BJ (cell line): ENCODE measurements at regions not wholly inside any gene's neighbourhood (a gene's known extent, or its start where the extent isn't known, plus 50 kb on each side); places are given as distances from the start of the nearest gene placed in this dataset.
"Not testable (repeated sequence)": the region's sequence is repeated elsewhere in the genome, so short reads cannot be mapped to it uniquely, and the experiment has no call there.

Experiments
- CTCF ChIA-PET: fragments of 350-600 bp; formaldehyde crosslinking; extraction: SDS; loops from one replicate; lab custom pipeline; 2021; ENCODE audit warnings: antibody characterized with exemption, inconsistent platforms; lab: Yijun Ruan, JAX
- POLR2A ChIA-PET: fragments of 300-600 bp; sonication (Branson Sonifier 250); formaldehyde crosslinking; extraction: SDS; loops from one replicate; lab custom pipeline; 2021; ENCODE audit warnings: antibody characterized with exemption; lab: Charles Lee
- DNase-seq: peaks from one replicate; pipeline ENCODE4 v3.0.0-alpha.2; 2011; ENCODE audit warnings: low read depth
- H3K27me3 ChIP-seq: 2 replicates; pipeline ENCODE4 v1.6.0; 2011; ENCODE audit warnings: low read length; ENCODE audit not compliant: control insufficient read depth, insufficient read depth
- H3K36me3 ChIP-seq: 2 replicates; pipeline ENCODE4 v1.5.1; 2011; ENCODE audit warnings: low read length; ENCODE audit not compliant: control insufficient read depth, insufficient read depth
- H3K4me3 ChIP-seq: 2 replicates; pipeline ENCODE4 v1.5.1; 2011; ENCODE audit warnings: low read depth, mild to moderate bottlenecking, control low read depth, low read length
- CTCF ChIP-seq: IDR thresholded peaks from 2 replicates; pipeline ENCODE4 v1.5.1; 2011; ENCODE audit warnings: low read depth, mild to moderate bottlenecking, control low read depth, inconsistent platforms, low read length, moderate library complexity; ENCODE audit not compliant: insufficient read depth

DNA sequence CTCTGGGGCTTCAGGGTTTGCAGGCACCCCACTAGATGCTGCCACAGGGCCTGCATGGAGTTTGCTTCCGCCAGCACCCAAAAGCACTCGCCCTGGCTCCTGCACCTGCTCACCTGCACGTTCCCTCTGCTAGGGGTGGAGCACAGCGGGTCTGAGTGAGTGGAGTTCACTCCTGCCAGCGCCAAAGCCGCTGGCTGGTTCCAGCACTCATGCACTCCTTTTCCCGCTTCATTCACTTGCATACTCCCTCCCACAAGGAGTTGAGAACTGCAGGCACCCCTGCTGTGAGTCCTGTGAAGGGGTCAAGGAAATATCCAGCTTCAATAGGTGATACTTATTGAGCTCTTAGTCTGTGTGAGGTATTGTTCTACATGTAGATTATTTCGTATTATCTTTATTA lies 537.5 kb downstream of the NR2F2 start:
- no peak for DNase-seq
- CTCF ChIA-PET: no interaction called here
- no peaks in the 10 kb centered on the region for H3K36me3 ChIP-seq
- H3K4me3 ChIP-seq: no peak overlapping the region
- POLR2A ChIA-PET: no interaction called here
- no peak for TF ChIP-seq CTCF
- H3K27me3 ChIP-seq: no peaks in the 10 kb centered on the region

DNA sequence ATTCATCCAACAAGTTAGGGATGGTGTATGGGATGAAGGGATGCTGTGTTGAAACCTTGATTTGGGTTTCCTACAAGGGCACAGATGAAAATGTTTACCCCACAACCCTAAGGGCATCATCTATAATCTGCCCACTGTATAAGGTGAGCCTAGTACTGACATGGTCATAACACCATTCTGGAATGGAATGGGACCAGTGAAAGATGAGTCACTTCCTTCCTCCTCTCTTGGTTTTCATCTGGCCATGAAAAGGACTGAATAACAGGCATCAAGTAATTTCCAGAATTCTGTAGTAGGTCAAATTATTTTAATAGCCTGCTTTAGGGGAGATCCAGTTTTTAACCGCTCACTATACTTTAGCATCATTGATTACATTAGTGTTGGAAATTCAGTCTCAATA lies 538.6 kb downstream of the NR2F2 start:
- Histone ChIP-seq H3K36me3 (no peaks in the 10 kb centered on the region), H3K4me3 (no peak overlapping the region), H3K27me3 (no peaks in the 10 kb centered on the region)
- no peak for DNase-seq
- ChIA-PET CTCF (no interaction called here), POLR2A (no interaction called here)
- TF ChIP-seq CTCF: no peak

DNA sequence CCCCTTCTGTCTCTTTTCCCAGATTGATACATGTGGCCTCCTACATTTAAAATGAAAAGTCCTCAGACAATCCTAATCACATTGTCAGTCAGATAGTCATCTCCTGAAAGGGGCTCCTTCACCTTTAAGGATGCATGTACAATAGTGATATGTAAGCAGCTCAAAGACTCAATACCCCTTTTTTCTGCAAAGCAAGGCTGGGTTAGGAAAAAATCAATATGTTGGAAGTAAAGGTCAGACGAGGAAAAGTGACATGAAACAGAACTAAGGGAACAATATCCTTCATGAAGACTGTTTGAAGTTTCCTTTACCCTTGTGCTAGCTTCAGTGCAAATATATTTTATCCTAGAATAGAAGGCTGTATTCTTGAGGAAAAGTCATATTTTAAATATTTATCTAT lies 539.3 kb downstream of the NR2F2 start:
- no peak overlapping the region for H3K4me3 ChIP-seq
- no peaks in the 10 kb centered on the region for H3K27me3 ChIP-seq
- no peak for TF ChIP-seq CTCF
- H3K36me3 ChIP-seq: no peaks in the 10 kb centered on the region
- no peak for DNase-seq
- POLR2A ChIA-PET: no interaction called here
- CTCF ChIA-PET: no interaction called here

DNA sequence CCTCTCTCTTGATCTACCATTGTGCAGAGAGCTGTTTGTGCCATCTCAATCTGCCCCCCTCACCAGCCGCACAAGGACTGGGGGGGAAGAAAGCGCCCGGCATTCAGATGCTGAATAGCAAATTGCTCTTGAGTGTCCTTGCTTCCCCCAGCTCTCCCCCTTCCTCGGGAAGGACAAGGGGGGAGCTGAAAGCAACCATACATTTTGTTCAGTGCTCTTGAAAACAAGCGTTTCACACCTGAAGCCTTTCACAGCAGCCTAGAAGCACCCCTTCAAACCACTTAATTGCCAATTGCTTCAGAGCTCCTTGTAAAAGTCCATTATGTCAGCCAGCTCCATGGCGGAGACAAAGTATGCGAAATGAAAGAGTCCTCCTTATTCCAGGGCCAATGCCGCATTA lies 540.1 kb downstream of the NR2F2 start:
- no peak overlapping the region for H3K4me3 ChIP-seq
- no peak for DNase-seq
- H3K36me3 ChIP-seq: no peaks in the 10 kb centered on the region
- no peak for TF ChIP-seq CTCF
- H3K27me3 ChIP-seq: no peaks in the 10 kb centered on the region
- ChIA-PET CTCF (no interaction called here), POLR2A (no interaction called here)

GRCh38 chr15:96877442-96877841 lies 546.9 kb downstream of the NR2F2 start:
- H3K4me3 ChIP-seq, DNase-seq, H3K36me3 ChIP-seq, H3K27me3 ChIP-seq, CTCF ChIA-PET, POLR2A ChIA-PET: not testable (repeated sequence)

DNA sequence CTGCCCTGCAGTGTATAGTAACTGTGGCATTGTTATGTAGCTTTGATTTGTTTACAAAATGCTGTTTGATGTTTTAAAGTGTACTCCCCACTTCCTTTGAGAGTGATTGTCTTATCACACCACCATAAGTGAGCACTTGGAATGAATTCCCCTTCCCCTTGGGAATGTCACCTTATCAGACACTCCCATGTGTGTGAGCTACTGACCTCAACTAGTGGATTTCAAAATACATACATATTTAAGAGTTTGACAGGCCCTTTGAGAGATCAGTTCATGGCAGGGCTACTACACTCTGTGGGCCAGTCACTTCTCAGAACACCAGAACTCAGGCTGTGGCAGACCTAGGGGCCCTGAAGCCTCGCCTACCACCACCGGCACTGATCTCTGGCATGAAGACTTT lies 547.6 kb downstream of the NR2F2 start:
- ChIA-PET POLR2A (no interaction called here), CTCF (no interaction called here)
- no peak for DNase-seq
- Histone ChIP-seq H3K36me3 (no peaks in the 10 kb centered on the region), H3K4me3 (no peak overlapping the region), H3K27me3 (no peaks in the 10 kb centered on the region)
- no peak for TF ChIP-seq CTCF
